GM19035 (cell line): ENCODE measurements at regions not wholly inside any gene's neighbourhood (a gene's known extent, or its start where the extent isn't known, plus 50 kb on each side); places are given as distances from the start of the nearest gene placed in this dataset.
"Not testable (repeated sequence)": the region's sequence is repeated elsewhere in the genome, so short reads cannot be mapped to it uniquely, and the experiment has no call there.

Experiments used
- ATAC-seq: cut with Tn5 transposase; IDR thresholded peaks from one replicate; pipeline ENCODE4 v1.9.1; 2021; ENCODE audit not compliant: unreplicated experiment

- no peak for ATAC-seq
Measured at GRCh38 chr1:73100216-73100615, 817.9 kb upstream of the NEGR1 start.

GRCh38 chr1:73097917-73098316, 815.6 kb upstream of the NEGR1 start:
- no peak for ATAC-seq

- ATAC-seq = no peak
Measured at GRCh38 chr1:73096841-73097240, 814.5 kb upstream of the NEGR1 start.

- no peak for ATAC-seq
Measured at GRCh38 chr1:73092383-73092782, 810.0 kb upstream of the NEGR1 start.

GRCh38 chr1:73066866-73067265, 784.5 kb upstream of the NEGR1 start:
- ATAC-seq = no peak

GRCh38 chr1:73065339-73066041, 783.2 kb upstream of the NEGR1 start:
- ATAC-seq = no peak

- ATAC-seq = no peak
Measured at GRCh38 chr1:73056826-73057225, 774.5 kb upstream of the NEGR1 start.

GRCh38 chr1:73044241-73045036, 762.1 kb upstream of the NEGR1 start:
- no peak for ATAC-seq

GRCh38 chr1:73042403-73042802, 760.1 kb upstream of the NEGR1 start:
- no peak for ATAC-seq

GRCh38 chr1:73040811-73041210, 758.5 kb upstream of the NEGR1 start:
- ATAC-seq = no peak

- ATAC-seq = no peak
Measured at GRCh38 chr1:73034271-73034670, 751.9 kb upstream of the NEGR1 start.

- ATAC-seq = no peak
Measured at GRCh38 chr1:73033640-73034039, 751.3 kb upstream of the NEGR1 start.

- ATAC-seq = no peak
Measured at GRCh38 chr1:73029571-73029970, 747.2 kb upstream of the NEGR1 start.

GRCh38 chr1:73026114-73026513, 743.8 kb upstream of the NEGR1 start:
- ATAC-seq = no peak

- ATAC-seq = no peak
Measured at GRCh38 chr1:73009938-73010337, 727.6 kb upstream of the NEGR1 start.

- ATAC-seq = no peak
Measured at GRCh38 chr1:73009311-73009710, 727.0 kb upstream of the NEGR1 start.

GRCh38 chr1:72997624-72998023, 715.3 kb upstream of the NEGR1 start:
- no peak for ATAC-seq

- no peak for ATAC-seq
Measured at GRCh38 chr1:72997041-72997440, 714.7 kb upstream of the NEGR1 start.

- not testable (repeated sequence) for ATAC-seq
Measured at GRCh38 chr1:72987871-72988270, 705.5 kb upstream of the NEGR1 start.

- no peak for ATAC-seq
Measured at GRCh38 chr1:72986591-72987290, 704.4 kb upstream of the NEGR1 start.

- not testable (repeated sequence) for ATAC-seq
Measured at GRCh38 chr1:72985024-72985423, 702.7 kb upstream of the NEGR1 start.

- not testable (repeated sequence) for ATAC-seq
Measured at GRCh38 chr1:72983011-72983410, 700.7 kb upstream of the NEGR1 start.
